ENCODE measurements at regions not wholly inside any gene's neighbourhood (a gene's known extent, or its start where the extent isn't known, plus 50 kb on each side); places are given as distances from the start of the nearest gene placed in this dataset.
"Not testable (repeated sequence)": the region's sequence is repeated elsewhere in the genome, so short reads cannot be mapped to it uniquely, and the experiment has no call there.

DNA sequence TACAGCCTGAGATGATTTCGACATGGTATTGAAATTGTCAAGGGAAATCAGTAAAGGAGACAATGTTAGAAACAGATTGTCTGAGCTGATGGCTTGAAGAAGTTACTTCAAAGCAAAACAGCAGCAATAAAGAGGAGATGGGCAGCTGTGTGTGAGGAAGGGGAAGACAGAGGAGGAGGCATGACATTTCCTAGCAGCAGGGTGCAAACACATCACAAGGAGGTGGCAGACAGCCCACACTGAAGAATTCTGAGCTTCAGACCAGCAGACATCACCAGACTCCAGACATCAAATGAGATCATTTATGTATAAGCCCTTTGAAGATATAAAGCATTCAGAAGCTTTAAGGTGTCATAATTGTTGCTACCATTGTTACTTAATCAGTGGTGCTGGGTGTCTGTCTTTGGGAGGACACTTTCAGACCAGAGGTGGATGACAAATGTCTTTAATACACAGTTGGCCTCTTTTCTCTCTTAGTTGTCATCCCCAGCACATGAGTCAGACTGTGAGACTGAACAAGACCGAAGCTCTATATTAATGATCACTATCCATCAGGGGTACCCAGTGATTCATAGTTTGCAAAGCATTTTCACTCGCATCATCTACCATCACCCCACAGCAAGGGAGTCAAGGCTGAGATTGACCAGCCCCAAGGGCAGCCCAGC is 203.9 kb downstream of the MINAR1 start:
- DNase-seq (ENCODE audit: low spot score), result no peak
- Histone ChIP-seq H3K27ac (no peak overlapping the region), H3K4me3 (no peak overlapping the region)
- TF ChIP-seq, protein P1, sequence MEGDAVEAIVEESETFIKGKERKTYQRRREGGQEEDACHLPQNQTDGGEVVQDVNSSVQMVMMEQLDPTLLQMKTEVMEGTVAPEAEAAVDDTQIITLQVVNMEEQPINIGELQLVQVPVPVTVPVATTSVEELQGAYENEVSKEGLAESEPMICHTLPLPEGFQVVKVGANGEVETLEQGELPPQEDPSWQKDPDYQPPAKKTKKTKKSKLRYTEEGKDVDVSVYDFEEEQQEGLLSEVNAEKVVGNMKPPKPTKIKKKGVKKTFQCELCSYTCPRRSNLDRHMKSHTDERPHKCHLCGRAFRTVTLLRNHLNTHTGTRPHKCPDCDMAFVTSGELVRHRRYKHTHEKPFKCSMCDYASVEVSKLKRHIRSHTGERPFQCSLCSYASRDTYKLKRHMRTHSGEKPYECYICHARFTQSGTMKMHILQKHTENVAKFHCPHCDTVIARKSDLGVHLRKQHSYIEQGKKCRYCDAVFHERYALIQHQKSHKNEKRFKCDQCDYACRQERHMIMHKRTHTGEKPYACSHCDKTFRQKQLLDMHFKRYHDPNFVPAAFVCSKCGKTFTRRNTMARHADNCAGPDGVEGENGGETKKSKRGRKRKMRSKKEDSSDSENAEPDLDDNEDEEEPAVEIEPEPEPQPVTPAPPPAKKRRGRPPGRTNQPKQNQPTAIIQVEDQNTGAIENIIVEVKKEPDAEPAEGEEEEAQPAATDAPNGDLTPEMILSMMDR (IDR thresholded peaks at IDR 0.05), result no peak

DNA sequence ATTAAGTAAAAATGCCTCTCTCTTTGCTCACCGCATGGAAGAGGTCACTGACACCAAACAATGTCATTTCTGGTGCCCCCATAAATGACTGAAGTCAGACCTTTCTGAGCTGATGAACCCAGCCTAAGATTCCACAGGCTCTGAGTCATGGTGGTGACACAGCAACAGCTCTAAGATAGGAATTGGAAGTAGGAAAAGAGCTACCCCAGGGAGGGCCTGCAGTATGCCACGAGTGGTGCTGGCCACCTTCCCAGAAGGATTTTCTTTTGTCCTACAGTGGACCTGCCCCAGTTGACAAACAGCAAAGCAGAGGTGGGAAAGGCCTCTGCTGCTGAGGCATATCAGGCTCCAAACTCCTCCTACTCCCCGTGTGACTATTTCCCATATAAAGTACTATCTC is 208.1 kb downstream of the MINAR1 start:
- TF ChIP-seq, protein P1 (IDR thresholded peaks at IDR 0.05), result no peak
- DNase-seq (ENCODE audit: low spot score), result no peak

DNA sequence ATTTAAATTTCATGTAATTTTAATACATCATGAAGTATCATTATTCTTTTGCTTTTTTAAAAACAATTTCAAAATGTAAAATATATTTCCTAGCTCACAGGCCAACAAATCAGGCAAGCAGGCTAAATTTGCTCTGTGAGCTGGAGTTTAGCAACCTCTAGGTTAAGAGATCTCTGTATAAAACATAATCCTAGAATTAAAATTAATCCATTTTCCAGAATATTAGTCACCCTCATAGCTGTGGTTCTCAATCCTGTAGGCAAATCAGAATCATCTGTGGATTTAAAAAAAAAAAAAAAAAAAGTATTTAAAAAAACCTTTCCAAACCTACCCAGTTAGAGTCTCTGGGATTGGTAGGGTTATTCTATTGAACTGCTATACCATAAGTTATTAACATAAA is 209.7 kb downstream of the MINAR1 start:
- no peak overlapping the region for H3K4me3 ChIP-seq
- no peak overlapping the region for H3K27ac ChIP-seq
- DNase-seq (ENCODE audit: low spot score), result no peak
- TF ChIP-seq, protein P1 (IDR thresholded peaks at IDR 0.05), result no peak

More for the DNA sequence above, 208.1 kb downstream of the MINAR1 start:
- Histone ChIP-seq H3K4me3 (no peak overlapping the region), H3K27ac (no peak overlapping the region)

DNA sequence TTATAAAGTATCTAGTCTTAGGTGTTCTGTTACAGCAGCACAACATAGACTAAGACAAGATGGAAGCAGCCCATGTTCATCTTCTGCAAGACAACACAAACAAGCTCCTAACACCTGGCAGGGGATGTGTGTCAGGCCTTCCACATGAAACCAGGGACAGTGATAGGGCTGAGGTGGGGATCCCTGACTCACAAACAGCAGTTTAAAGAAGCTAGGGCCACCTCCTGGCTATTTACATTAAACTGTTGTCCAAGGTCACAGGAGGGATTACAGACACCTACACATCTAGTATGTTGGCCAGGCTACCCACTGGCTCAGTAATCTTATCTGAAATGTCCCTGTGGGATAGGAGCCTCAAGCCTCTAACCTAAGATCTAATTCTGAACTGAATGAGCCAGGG is 211.3 kb downstream of the MINAR1 start:
- TF ChIP-seq, protein P1 (IDR thresholded peaks at IDR 0.05), result no peak
- DNase-seq (ENCODE audit: low spot score), result no peak
- Histone ChIP-seq H3K4me3 (no peak overlapping the region), H3K27ac (no peak overlapping the region)

DNA sequence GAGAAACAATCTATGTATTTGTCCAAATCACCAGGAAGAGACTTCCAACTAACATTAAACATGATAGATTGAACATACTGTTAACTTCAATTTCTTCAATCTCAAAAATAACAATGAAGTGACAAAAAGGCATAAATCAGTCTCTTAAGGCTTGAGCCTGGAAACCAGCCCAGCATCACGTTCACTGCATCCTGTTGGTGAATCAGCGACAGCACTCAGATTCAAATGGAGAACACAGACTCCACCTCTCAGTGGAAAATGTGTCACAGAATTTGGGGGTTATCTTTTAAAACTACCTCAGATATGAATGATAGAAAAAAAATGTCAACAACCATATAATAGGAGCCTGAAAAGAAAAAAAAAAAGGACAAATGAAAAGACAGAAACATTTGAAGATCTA is 212.0 kb downstream of the MINAR1 start:
- Histone ChIP-seq H3K4me3 (no peak overlapping the region), H3K27ac (no peak overlapping the region)
- DNase-seq (ENCODE audit: low spot score), result no peak
- TF ChIP-seq, protein P1 (IDR thresholded peaks at IDR 0.05), result no peak

DNA sequence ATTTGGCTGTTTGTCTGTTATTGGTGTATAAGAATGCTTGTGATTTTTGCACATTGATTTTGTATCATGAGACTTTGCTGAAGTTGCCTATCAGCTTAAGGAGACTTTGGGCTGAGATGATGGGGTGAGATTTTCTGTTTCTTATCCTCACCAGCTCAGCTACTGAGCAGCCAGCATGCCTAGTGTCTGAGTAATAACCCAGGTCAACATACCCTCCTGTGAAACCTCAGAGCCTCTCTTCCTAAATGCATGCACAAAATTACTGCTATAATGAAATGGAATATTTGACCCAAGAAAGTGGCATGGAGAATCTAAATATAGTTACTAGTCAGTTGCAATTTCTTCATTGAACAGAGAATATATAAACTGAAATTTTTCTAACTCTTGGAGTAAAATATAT is 220.8 kb downstream of the MINAR1 start:
- not testable (repeated sequence) for H3K4me3 ChIP-seq; DNase-seq (ENCODE audit: low spot score); H3K27ac ChIP-seq

DNA sequence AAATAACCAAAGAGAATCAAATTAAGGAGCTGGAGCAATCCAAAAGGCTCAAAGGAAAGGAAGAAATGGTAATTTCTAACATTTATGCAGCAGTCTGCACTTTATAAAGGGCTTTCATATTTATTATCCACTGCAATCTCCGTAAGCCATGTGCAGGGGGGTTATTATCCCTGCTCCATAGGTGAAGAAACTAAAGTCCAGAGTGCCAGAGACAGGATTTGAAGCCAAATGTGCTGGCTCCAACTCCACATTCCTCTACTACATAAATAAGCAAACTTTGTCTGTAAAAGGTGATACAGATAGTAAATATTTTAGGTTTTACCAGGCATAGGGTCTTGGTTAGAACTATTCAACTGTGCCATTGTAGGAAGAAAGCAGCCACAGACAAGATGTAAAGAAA is 221.4 kb downstream of the MINAR1 start:
- DNase-seq (ENCODE audit: low spot score), result no peak
- no peak overlapping the region for H3K4me3 ChIP-seq
- TF ChIP-seq, protein P1 (IDR thresholded peaks at IDR 0.05), result no peak
- no peak overlapping the region for H3K27ac ChIP-seq
